Prostate gland (tissue), 2 donors: ENCODE measurements at regions not wholly inside any gene's neighbourhood (a gene's known extent, or its start where the extent isn't known, plus 50 kb on each side); places are given as distances from the start of the nearest gene placed in this dataset.

ENCODE experiments used
- CTCF ChIP-seq, 4 experiments: fragments of 200-600 bp in 2 of 4; fragments of 450-650 bp in 2 of 4; sonication (generic) in 2 of 4; IDR thresholded peaks; 1 replicate in 3 of 4; 2 replicates in 1 of 4; pipeline ENCODE4 v1.5.1; 2016 to 2019; ENCODE audit warnings: antibody characterized with exemption in 4 of 4, mild to moderate bottlenecking in 2 of 4, moderate library complexity in 2 of 4
- POLR2AphosphoS5 ChIP-seq: sonication (generic); formaldehyde crosslinking; IDR thresholded peaks from one replicate; pipeline ENCODE4 v1.6.1; 2017; ENCODE audit warnings: antibody characterized with exemption

GRCh38 chr4:174058846-174059245 lies 224.6 kb downstream of the FBXO8 start:
- TF ChIP-seq CTCF (IDR thresholded peaks at IDR 0.05): no peak
- TF ChIP-seq POLR2AphosphoS5: no peak
